SKM-1 treated with dmso at 0.1 percent for 144 hours (cell line): ENCODE measurements at regions not wholly inside any gene's neighbourhood (a gene's known extent, or its start where the extent isn't known, plus 50 kb on each side); places are given as distances from the start of the nearest gene placed in this dataset.
A peak's percentile ranks its signal among the peaks of the same experiment; 100 is the strongest.
"Not testable (repeated sequence)": the region's sequence is repeated elsewhere in the genome, so short reads cannot be mapped to it uniquely, and the experiment has no call there.

ENCODE experiments used
- DNase-seq: peaks from one replicate; lab custom pipeline; 2025; ENCODE audit not compliant: unreplicated experiment; lab: John Stamatoyannopoulos, UW

DNA sequence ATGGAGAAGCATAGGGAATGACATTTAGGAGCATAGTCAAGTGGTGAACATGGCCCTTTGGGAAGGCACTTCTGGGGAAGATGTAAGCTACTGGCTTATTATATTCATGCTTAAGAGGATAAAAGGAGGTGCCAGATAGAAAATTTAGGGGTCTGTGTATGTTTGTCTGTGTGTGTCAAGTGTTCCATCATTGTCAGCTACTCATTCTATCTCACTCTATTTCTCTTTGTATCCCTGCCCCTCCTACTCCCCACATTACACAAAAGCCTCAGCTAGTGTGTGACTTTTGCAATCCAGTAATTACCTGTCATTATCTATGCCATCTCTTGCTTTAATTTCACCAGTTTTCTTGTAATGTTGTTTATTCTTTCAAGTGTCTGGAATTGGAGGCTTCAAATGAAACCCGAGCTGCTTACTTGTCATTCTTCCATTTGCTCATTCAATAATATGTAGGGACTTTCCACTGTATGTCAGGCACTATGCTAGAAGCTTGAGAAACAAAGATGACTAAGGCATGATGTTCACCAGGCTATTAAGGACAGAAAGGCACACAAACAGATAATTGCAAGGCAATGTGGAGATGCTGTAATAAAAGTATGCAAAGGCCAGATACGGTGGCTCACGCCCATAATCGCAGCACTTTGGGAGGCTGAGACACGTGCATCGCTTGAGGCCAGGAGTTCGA, 229.8 kb upstream of the TEX13C start:
- DNase-seq: no peak

DNA sequence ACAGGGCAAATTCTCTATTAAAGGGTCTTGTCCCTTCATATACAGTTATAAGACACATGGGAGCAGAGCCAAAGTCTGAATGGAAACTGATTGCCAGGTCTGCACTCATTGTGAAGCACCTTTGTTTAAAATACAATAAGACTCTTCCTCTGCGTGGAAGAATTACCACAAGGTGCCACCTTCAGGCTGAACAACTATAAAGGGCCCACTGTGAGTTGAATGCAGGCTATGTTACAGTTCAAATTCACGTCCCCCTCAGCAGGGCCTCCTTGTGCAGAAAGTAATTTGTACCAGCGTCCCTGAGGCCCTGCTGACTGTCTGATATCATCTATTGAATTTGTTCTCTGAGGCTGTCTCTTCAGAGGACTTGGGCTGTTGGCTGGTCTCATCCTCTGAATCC, 225.8 kb upstream of the TEX13C start:
- no peak for DNase-seq

DNA sequence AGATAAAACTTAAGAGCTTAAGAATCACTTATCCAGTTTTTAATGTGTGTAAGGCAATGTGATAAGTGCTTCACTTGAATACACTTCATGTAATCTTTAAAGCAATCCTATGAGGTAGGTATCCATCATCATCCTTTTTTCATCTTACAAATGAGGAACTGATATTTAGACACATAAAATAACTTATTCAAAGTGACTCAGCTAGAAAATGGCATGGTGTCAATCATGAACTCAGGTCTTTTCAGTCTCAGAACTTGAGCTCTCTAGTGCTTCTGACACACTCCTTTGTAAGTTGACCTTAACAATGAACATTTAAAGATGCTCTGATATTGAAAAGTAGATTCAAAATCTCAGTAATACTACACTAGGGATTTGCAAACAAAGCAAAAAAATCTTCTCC, 224.8 kb upstream of the TEX13C start:
- DNase-seq: no peak

DNA sequence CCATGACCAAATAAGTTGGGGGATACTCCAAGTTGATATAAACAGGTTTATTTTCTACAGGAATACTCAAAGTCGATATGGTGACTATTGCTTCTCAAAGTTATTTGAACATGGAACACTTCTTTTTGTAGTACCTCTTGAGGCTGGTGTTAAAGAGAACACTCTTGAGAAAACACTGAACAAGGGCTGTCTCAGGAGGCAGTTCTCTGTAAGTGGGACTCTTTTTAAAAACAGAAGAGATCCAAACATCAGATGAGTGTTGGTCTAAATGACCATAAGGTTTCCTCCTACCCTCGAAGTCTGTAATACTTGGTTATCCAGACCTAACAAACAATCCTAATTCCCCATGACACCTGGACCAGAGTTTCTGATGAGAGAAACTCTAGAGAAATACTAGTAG, 223.2 kb upstream of the TEX13C start:
- no peak for DNase-seq

DNA sequence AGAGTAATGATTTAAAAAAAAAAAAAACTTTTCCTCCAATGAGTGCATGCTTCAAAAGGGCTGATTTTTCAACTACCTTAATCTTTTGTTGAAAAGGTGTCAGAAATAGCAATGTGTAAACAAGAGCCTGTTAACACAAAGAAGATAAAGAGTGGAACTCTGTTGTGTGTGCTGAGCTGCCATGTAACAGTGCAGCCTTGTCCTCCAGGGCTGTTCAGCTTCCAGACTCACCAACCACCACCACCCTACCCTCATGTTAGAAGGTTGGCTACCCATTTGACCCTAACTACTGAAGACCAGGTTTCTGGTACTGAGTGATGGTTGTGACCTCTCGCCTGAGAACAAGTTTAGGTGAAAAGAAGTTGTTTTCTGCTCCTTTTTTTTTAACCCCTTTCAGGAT, 222.8 kb upstream of the TEX13C start:
- DNase-seq: no peak

DNA sequence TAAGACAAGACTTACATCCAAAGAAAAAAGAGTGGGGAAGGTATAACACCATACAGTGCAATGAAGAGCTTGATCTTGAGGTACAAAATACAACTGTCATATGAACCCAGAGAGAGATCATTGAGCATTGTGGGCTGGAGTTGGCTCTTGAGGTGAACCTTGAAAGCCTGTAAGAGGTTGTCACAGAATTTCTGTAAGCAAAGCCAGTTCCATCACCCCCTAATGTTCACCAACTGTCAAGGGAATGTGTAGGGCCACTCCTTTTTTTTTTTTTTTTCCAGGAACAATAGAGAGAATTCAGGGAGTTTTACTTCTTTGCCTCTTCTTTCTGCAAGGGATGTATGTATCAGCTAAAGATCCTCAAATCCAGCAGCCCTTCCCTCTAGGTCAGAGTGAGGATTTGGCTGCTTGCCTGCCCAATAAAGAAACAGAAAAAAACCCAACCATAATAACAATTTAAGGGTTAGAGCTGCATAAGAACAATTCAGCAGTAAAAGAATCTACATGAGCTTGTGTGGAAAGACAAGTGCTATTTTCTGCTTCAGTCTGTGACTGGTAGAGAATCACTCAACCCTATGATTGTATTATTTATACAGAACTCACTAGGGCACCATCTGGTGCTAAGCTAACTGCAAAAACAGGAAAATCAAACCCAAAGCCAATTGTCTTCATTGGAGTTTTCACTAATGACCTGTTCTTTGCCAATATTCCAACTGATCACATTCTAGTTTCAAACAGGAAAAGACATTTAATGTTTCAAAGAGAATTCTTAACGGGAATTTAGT, 217.5 kb upstream of the TEX13C start:
- no peak for DNase-seq

DNA sequence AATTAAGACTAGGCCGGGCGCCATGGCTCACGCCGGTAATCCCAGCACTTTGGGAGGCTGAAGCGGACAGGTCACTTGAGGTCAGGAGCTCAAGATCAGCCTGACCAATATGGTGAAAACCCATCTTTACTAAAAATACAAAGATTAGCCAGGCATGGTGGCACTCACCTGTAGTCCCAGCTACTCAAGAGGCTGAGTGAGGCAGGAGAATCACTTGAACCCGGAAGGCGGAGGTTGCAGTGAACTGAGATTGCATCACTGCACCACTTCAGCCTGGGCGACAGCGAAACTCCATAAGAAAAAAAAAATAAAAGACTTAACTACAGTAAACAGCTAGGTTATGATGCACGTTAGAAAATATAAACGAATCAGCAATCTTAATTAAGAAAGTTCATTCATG, 216.0 kb upstream of the TEX13C start:
- no peak for DNase-seq

DNA sequence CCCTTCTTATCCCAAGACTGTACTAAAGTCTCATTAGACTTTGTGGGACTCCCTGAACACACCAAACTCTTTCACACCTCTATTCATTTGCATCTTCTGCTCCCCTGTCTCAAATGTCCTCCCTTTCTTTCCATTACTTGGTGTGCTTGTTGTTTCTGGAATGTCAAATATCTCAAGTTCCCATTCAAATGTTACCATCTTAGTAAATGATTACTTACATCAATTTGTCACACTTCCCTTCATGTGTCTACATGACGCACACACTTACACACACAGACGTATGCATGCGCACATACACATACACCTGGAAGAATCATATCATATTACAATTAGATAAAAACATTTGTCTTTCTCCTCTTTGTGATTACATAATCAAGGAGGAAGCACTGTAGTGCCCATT, 210.8 kb upstream of the TEX13C start:
- DNase-seq: no peak

DNA sequence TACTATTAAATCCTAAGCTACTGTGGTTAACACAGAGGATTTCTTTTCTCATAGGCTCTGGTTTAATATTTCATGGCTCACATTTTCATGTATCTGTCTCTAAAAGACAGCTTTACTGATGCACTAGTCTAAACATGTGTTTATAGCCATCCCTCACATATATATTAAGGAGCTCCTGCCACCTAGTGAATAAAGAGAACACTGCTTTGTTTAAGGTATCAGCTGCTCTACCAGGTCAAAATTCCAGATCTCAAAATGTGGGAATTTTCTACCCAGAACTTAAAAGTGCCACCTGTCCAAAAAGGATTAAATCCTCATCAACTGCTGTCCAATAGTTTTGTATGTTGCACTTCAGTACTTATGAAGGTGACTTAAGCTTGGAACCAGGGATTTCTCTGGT, 188.5 kb upstream of the TEX13C start:
- DNase-seq: no peak

DNA sequence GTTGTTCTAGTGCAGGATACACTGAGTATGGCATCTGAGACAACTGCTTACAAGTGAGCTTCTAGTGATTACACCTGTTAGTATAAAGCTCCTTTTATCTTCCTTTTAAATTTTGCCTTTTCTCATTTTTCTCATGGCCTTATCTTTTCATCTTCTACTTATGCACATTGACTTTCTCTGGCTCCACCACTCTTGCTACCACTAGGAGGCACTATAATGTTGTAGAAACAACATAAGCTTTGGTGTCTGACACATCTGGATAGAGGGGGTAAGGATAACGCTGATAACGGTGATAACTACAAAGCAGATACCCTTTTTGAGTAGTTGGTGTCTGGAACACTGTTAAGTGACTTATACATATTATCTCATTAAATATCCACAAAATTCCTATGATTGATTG, 187.4 kb upstream of the TEX13C start:
- DNase-seq: peak; percentile 2

DNA sequence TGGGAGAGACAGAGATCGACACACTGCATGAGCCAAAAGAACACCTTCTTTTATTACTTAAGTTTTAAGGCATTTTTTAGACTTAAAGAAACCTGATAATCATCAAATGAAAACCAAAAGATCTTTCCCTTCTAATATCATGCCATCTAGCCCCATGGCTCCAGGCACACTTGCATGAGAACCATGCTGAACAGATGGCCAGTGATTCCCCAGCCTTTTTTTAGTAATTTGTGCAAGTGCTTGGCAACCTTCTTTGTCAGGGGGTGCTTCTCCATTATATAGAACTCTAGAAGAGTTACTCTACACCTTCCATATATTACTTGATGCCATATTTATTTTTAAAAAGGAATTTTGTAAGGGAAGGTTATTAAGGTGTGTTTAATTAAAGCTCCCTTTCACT, 182.2 kb upstream of the TEX13C start:
- no peak for DNase-seq

DNA sequence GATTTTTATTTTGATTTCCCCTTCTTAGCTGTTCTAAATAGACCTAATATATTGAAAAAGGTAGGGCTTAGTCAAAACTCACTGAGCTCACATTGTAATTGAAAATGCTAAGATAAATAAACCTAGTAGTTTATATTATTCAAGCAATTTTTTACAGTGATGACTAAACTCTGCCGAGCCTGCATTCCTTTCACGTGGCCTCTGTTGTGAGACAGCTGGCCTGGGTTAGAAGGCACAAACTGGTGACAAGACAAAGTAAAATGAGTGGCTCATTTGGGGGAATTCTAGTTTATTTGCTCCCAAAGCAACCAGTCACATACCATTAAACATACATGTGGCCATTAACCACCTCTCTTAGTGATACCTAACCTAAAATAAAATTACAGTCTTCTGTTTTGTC, 169.4 kb upstream of the TEX13C start:
- DNase-seq: no peak

DNA sequence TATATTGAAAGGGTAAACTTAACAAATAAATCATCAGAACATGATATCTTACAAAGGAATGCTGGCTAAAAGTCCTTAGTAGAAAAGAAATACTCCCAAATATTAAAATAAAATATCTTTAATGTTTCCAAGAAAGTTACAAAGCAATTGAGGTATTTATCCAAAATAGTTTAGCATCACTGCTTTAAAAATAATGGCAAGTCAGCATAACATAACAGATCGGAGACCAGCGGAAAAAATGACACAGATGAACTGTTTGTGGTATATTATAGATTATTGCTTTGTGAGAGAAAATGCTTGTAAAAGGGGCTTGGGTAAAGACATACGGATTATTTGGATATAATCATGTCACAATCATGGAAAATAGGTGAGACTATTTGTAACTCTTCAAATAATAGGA, 168.5 kb upstream of the TEX13C start:
- DNase-seq: no peak

DNA sequence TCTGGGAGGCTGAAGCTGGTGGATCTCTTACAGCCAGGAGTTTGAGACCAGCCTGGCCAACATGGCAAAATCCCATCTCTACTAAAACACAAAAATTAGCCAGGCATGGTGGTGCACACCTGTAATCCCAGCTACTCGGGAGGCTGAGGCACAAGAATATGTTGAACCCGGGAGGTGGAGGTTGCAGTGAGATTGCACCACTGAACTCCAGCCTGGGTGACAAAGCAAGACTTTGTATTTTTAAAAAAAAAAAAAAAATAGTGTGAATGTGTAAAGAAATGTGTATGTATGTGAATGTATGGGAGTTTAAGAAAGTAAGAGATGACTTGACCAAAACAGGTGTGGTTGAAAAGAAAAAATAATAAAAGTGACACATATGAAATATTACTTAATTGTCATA, 167.7 kb upstream of the TEX13C start:
- no peak for DNase-seq

DNA sequence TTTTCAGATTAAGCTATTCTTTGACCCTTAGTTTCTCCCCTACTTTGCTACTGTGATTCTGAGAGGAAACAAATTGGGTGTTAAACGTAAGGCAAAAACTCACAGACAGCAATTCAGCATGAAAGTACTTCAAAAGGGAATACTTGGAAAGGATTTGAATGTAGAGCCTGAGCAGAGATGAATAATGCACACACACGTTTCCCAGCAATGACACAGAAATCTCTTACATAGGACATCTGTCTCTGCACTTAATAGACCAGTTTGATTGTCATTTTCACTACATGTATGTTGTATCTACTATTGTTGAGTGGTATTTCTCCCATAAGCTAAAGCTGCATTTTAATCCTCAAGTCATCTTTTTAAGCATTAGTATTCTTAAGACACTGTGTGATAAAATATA, 166.1 kb upstream of the TEX13C start:
- no peak for DNase-seq

DNA sequence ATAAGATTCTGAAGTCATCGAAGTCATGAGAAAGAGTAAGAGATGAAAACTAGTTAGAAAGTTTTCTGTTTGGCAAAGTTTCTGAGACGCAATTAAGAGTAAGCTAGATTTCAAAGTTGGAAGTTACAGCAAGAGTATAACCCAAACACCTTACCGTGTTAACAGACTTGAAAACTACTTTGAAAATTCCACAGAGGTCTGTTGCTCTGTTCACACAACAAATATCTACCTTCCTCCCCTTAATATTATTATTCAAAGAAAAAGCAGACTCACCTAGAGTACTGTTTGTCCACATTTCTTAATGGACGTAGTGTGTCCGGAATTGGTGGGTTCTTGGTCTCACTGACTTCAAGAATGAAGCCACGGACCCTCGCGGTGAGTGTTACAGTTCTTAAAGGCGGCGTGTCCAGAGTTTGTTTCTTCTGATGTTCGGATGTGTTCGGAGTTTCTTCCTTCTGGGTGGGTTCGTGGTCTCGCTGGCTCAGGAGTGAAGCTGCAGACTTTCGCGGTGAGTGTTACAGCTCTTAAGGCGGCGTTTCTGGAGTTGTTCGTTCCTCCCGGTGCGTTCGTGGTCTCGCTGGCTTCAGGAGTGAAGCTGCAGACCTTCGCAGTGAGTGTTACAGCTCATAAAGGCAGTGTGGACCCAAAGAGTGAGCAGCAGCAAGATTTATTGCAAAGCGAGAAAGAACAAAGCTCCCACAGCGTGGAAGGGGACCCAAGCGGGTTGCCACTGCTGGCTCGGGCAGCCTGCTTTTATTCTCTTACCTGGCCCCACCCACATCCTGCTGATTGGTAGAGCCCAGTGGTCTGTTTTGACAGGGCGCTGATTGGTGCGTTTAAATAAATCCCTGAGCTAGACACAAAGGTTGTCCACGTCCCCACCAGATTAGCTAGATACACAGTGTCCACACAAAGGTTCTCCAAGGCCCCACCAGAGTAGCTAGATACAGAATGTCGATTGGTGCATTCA, 165.1 kb upstream of the TEX13C start:
- not testable (repeated sequence) for DNase-seq

DNA sequence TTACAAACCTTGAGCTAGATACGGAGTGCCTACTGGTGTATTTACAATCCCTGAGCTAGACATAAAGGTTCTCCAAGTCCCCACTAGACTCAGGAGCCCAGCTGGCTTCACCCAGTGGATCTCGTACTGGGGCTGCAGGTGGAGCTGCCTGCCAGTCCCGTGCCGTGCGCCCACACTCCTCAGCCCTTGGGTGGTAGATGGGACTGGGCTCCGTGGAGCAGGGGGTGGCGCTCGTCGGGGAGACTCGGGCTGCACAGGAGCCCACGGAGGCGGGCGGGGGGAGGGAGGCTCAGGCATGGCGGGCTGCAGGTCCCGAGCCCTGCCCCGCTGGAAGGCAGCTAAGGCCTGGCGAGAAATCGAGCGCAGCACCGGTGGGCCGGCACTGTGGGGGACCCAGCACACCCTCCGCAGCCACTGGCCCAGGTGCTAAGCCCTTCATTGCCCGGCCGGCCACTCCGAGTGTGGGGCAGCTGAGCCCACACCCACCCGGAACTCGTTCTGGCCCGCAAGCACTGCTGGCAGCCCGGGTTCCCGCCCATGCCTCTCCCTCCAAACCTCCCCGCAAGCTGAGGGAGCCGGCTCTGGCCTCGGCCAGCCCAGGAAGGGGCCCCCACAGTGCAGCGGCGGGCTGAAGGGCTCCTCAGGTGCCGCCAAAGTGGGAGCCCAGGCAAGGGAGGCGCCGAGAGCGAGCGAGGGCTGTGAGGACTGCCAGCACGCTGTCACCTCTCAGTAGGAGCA, 164.2 kb upstream of the TEX13C start:
- DNase-seq: not testable (repeated sequence)

DNA sequence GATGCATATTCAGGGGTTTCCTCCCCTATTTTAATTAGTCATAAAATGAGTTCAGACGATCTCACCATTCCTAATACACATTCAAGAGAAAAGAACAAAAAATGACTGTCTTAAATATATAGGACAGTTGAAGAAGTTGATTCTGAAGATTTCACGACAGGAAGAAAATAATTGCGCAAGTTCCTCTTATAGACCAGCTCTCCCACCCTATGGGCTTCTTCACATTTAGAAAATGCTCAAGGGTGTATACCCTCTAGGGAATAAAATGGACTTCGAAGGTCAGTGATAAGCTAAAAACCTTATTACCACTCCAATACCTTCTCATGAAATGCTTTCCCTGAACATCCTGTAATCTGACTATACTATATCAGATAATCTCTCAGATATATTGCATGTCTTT, 149.2 kb upstream of the TEX13C start:
- no peak for DNase-seq

DNA sequence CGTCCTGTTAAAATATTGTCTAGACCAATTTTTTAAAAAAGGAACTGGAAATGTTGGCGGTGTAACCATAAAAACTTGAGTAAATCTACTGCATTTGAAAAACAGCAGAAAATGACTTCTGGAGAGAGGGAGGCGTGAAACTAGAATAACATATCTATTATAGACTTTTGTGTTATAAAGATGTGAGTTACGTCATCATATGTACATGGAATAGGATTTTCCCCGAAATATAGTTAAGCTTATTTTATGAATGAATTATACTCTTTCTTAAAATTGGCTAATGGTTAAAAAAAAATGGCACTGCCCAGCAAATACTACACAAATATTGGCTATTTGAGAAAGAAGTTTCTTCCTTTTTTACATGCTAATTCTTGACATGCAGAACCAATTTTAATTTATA, 147.1 kb upstream of the TEX13C start:
- no peak for DNase-seq

DNA sequence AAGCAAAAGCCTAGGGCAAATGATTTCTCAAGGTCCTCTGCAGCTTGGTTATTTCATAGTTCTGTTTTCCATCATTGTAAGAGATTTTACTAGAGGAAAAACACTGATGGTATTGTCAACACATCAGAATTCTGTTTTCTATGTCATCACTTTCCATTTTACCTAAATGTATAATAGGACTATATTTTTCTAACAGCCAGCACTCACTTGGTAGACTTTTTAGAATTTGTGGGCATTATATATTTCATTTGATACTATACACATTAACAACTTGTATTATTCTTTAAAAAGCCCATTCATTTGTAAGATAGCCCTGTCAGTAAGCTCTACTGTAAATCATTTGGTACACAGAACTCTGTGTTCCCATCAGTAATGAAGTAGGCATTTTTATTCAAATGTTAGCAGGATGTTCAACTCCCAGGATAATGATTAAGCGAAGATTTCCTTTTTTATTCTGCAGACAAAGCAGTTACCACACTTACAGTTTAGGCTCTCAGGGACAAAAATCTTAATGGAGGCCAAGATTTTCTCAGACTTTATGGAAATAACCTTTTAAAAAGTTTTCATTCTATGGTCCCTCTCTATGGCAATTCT, 143.6 kb upstream of the TEX13C start:
- no peak for DNase-seq

DNA sequence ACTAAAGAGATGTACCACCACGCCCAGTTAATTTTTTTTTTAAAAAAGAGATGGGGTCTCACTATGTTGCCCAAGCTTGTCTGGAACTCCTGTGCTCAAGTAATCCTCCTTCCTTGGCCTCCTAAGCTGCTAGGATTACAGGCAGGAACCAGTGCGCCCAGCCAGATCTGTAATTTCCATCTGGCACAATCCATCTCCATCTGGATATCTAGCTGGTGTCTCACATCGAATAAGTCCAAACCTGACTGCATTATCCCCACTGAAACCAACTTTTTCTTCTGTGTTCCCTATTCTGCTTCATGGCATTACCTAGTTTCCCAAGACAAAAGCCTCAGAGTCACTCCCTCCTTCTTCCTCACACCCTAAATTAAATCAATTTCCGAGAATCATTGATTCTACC, 125.8 kb upstream of the TEX13C start:
- DNase-seq: no peak
